NCI-H146 (cell line): ENCODE measurements at regions not wholly inside any gene's neighbourhood (a gene's known extent, or its start where the extent isn't known, plus 50 kb on each side); places are given as distances from the start of the nearest gene placed in this dataset.
"Not testable (repeated sequence)": the region's sequence is repeated elsewhere in the genome, so short reads cannot be mapped to it uniquely, and the experiment has no call there.

ENCODE experiments used
- DNase-seq: peaks from one replicate; lab custom pipeline; 2025; lab: John Stamatoyannopoulos, UW

GRCh38 chr7:125382401-125382800, 452.8 kb upstream of the POT1 start:
- DNase-seq, result no peak

- no peak for DNase-seq
These were observed 446.3 kb upstream of the POT1 start for GRCh38 chr7:125375942-125376341.

- DNase-seq, result no peak
These were observed 440.9 kb upstream of the POT1 start for GRCh38 chr7:125370502-125370901.

- no peak for DNase-seq
These were observed 434.2 kb upstream of the POT1 start for GRCh38 chr7:125363873-125364272.

- DNase-seq, result no peak
These were observed 429.0 kb upstream of the POT1 start for GRCh38 chr7:125358551-125359167.

GRCh38 chr7:125357676-125358455, 428.2 kb upstream of the POT1 start:
- DNase-seq, result no peak

GRCh38 chr7:125355899-125356298, 426.3 kb upstream of the POT1 start:
- DNase-seq, result no peak

GRCh38 chr7:125347269-125347668, 417.6 kb upstream of the POT1 start:
- no peak for DNase-seq

- no peak for DNase-seq
These were observed 408.5 kb upstream of the POT1 start for GRCh38 chr7:125338110-125338509.

- no peak for DNase-seq
These were observed 406.7 kb upstream of the POT1 start for GRCh38 chr7:125336326-125336725.

- DNase-seq, result no peak
These were observed 397.1 kb upstream of the POT1 start for GRCh38 chr7:125326666-125327255.

GRCh38 chr7:125316466-125316865, 386.8 kb upstream of the POT1 start:
- no peak for DNase-seq

- no peak for DNase-seq
These were observed 369.6 kb upstream of the POT1 start for GRCh38 chr7:125299003-125299765.

- no peak for DNase-seq
These were observed 350.3 kb upstream of the POT1 start for GRCh38 chr7:125279961-125280360.

- no peak for DNase-seq
These were observed 348.7 kb upstream of the POT1 start for GRCh38 chr7:125278318-125278717.

GRCh38 chr7:125274742-125275141, 345.1 kb upstream of the POT1 start:
- DNase-seq, result not testable (repeated sequence)

- not testable (repeated sequence) for DNase-seq
These were observed 334.7 kb upstream of the POT1 start for GRCh38 chr7:125264174-125264856.

- DNase-seq, result not testable (repeated sequence)
These were observed 329.3 kb upstream of the POT1 start for GRCh38 chr7:125258876-125259417.

- no peak for DNase-seq
These were observed 328.0 kb upstream of the POT1 start for GRCh38 chr7:125257617-125258016.

GRCh38 chr7:125256446-125256845, 326.8 kb upstream of the POT1 start:
- DNase-seq, result no peak

GRCh38 chr7:125255810-125256209, 326.2 kb upstream of the POT1 start:
- DNase-seq, result no peak

GRCh38 chr7:125254566-125254965, 324.9 kb upstream of the POT1 start:
- no peak for DNase-seq
